Breast epithelium (tissue), 4 donors: ENCODE measurements at regions not wholly inside any gene's neighbourhood (a gene's known extent, or its start where the extent isn't known, plus 50 kb on each side); places are given as distances from the start of the nearest gene placed in this dataset.

Source experiments
- DNase-seq, 2 donors: peaks; one replicate each; pipeline ENCODE4 v3.0.0-alpha.2; 2019; ENCODE audit warnings: low spot score in 2 of 2
- H3K27ac ChIP-seq, 2 donors: fragments of 200-600 bp; sonication (generic) in 1 of 2; one replicate each; pipeline ENCODE4 v1.5.1; 2016 to 2019; ENCODE audit warnings: mild to moderate bottlenecking in 1 of 2
- H3K27me3 ChIP-seq, 2 donors: fragments of 200-600 bp; sonication (generic) in 1 of 2; one replicate each; pipeline versions ENCODE4 v1.5.1 to v1.6.0; 2017 to 2019; ENCODE audit warnings: control low read depth in 1 of 2, mild to moderate bottlenecking in 1 of 2
- H3K36me3 ChIP-seq: fragments of 200-600 bp; one replicate; pipeline ENCODE4 v1.5.1; 2019
- H3K4me1 ChIP-seq, 2 donors: fragments of 200-600 bp; sonication (generic); one replicate each; pipeline ENCODE4 v1.5.1; 2016 to 2019; ENCODE audit warnings: control low read depth in 1 of 2
- H3K4me3 ChIP-seq, 3 donors: fragments of 200-600 bp; sonication (generic); 1 replicate in 2 of 3; 2 replicates in 1 of 3; pipeline ENCODE4 v1.5.1; 2016 to 2019; ENCODE audit warnings: mild to moderate bottlenecking in 3 of 3, moderate library complexity in 2 of 3
- H3K9me3 ChIP-seq, 2 donors: fragments of 200-600 bp; sonication (generic) in 1 of 2; one replicate each; pipeline ENCODE4 v1.5.1; 2016 to 2019; ENCODE audit warnings: control low read depth in 1 of 2
- CTCF ChIP-seq, 3 donors: fragments of 450-650 bp; IDR thresholded peaks; one replicate each; pipeline ENCODE4 v1.5.1; 2016 to 2017; ENCODE audit warnings: antibody characterized with exemption in 3 of 3, mild to moderate bottlenecking in 3 of 3, moderate library complexity in 3 of 3
- POLR2A ChIP-seq: fragments of 450-650 bp; IDR thresholded peaks from one replicate; pipeline ENCODE4 v1.6.1; 2016; ENCODE audit warnings: antibody characterized with exemption, mild to moderate bottlenecking, moderate library complexity
- POLR2AphosphoS5 ChIP-seq, 3 donors: sonication (generic); formaldehyde crosslinking; IDR thresholded peaks; one replicate each; pipeline ENCODE4 v1.6.1; 2017; ENCODE audit warnings: antibody characterized with exemption in 3 of 3
- intact Hi-C: fragments of 100-400 bp; cut with DNase I; formaldehyde crosslinking; loops from one replicate; pipeline ENCODE4 v1.15.1; 2023; ENCODE audit warnings: low total_unique reads

- Histone ChIP-seq H3K27me3 (no peaks in the 10 kb centered on the region), H3K9me3 (no peaks in the 10 kb centered on the region), H3K36me3 (no peaks in the 10 kb centered on the region), H3K27ac (no peak overlapping the region), H3K4me3 (no peak overlapping the region), H3K4me1 (no peaks in the 10 kb centered on the region)
- no peak for DNase-seq
- no peak for TF ChIP-seq POLR2AphosphoS5 (IDR thresholded peaks at IDR 0.05)
- no peak for TF ChIP-seq POLR2A
- TF ChIP-seq CTCF (IDR thresholded peaks at IDR 0.05), result no peak
- intact Hi-C loops, result no loop called here
Observed at GRCh38 chr18:46278481-46279465, 174.6 kb downstream of the HAUS1 start.

GRCh38 chr18:46279673-46280072 lies 175.5 kb downstream of the HAUS1 start:
- Histone ChIP-seq H3K27ac (no peak overlapping the region), H3K4me1 (no peaks in the 10 kb centered on the region), H3K4me3 (no peak overlapping the region), H3K9me3 (no peaks in the 10 kb centered on the region), H3K36me3 (no peaks in the 10 kb centered on the region), H3K27me3 (no peaks in the 10 kb centered on the region)
- TF ChIP-seq POLR2AphosphoS5 (IDR thresholded peaks at IDR 0.05) (no peak), POLR2A (no peak), CTCF (IDR thresholded peaks at IDR 0.05) (no peak)
- no peak for DNase-seq
- intact Hi-C loops, result no loop called here

- Histone ChIP-seq H3K27me3 (no peaks in the 10 kb centered on the region), H3K4me3 (no peak overlapping the region), H3K36me3 (no peaks in the 10 kb centered on the region), H3K27ac (no peak overlapping the region), H3K9me3 (no peaks in the 10 kb centered on the region), H3K4me1 (no peaks in the 10 kb centered on the region)
- peak; percentile 66 to 77 for DNase-seq
- intact Hi-C loops, result no loop called here
- no peak for TF ChIP-seq POLR2A
- TF ChIP-seq CTCF (IDR thresholded peaks at IDR 0.05), result peak; percentile 59 to 93 (median 82)
Observed at GRCh38 chr18:46281185-46282176, 177.3 kb downstream of the HAUS1 start.

DNA sequence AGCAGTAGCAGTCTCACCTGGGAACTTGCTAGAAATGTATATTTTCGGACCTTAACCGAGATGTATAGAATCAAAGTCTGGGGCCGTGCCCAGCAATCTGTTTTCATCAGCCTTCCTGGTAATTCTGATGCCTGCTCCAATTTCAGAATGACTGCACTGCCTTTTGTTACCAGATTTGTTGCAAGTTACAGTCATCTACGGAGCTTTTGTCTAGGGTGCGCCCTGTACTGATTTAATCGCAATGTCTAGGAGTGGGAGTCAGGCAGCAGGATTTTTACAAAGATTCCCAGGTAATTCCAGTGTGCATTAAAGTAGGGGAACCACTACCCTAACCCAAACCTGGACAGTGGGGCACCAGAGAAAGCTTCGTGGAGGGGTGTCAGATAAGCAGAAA lies 178.0 kb downstream of the HAUS1 start:
- H3K9me3 ChIP-seq, result no peaks in the 10 kb centered on the region
- intact Hi-C loops, result no loop called here
- DNase-seq, result no peak
- H3K27ac ChIP-seq, result no peak overlapping the region
- no peaks in the 10 kb centered on the region for H3K4me1 ChIP-seq
- no peaks in the 10 kb centered on the region for H3K36me3 ChIP-seq
- TF ChIP-seq CTCF (IDR thresholded peaks at IDR 0.05) (no peak), POLR2AphosphoS5 (IDR thresholded peaks at IDR 0.05) (no peak), POLR2A (no peak)
- H3K27me3 ChIP-seq, result no peaks in the 10 kb centered on the region
- H3K4me3 ChIP-seq, result no peak overlapping the region
